HG03025 (cell line): ENCODE measurements at regions not wholly inside any gene's neighbourhood (a gene's known extent, or its start where the extent isn't known, plus 50 kb on each side); places are given as distances from the start of the nearest gene placed in this dataset.
"Not testable (repeated sequence)": the region's sequence is repeated elsewhere in the genome, so short reads cannot be mapped to it uniquely, and the experiment has no call there.

Source experiments
- ATAC-seq: cut with Tn5 transposase; IDR thresholded peaks from one replicate; pipeline ENCODE4 v1.9.1; 2021; ENCODE audit warnings: mild to moderate bottlenecking, moderate library complexity; ENCODE audit not compliant: unreplicated experiment, low FRiP score

- no peak for ATAC-seq
Observed at GRCh38 chr4:120218981-120219380, 152.3 kb upstream of the MAD2L1 start.

GRCh38 chr4:120215350-120215749, 148.7 kb upstream of the MAD2L1 start:
- ATAC-seq: no peak

GRCh38 chr4:120211408-120212015, 144.9 kb upstream of the MAD2L1 start:
- ATAC-seq: no peak

GRCh38 chr4:120209706-120210105, 143.1 kb upstream of the MAD2L1 start:
- ATAC-seq: no peak

- no peak for ATAC-seq
Observed at GRCh38 chr4:120207021-120207420, 140.4 kb upstream of the MAD2L1 start.

- no peak for ATAC-seq
Observed at GRCh38 chr4:120202222-120202621, 135.6 kb upstream of the MAD2L1 start.

GRCh38 chr4:120200573-120201110, 134.0 kb upstream of the MAD2L1 start:
- ATAC-seq: not testable (repeated sequence)

- no peak for ATAC-seq
Observed at GRCh38 chr4:120198411-120198810, 131.8 kb upstream of the MAD2L1 start.

GRCh38 chr4:120177603-120178002, 111.0 kb upstream of the MAD2L1 start:
- ATAC-seq: no peak

GRCh38 chr4:120175272-120175671, 108.6 kb upstream of the MAD2L1 start:
- ATAC-seq: no peak

GRCh38 chr4:120163895-120164294, 97.2 kb upstream of the MAD2L1 start:
- no peak for ATAC-seq

- no peak for ATAC-seq
Observed at GRCh38 chr4:120158841-120159463, 92.3 kb upstream of the MAD2L1 start.

- ATAC-seq: no peak
Observed at GRCh38 chr4:120158046-120158445, 91.4 kb upstream of the MAD2L1 start.

- ATAC-seq: peak; percentile 76
Observed at GRCh38 chr4:120156120-120156718, 89.6 kb upstream of the MAD2L1 start.

GRCh38 chr4:120155287-120155686, 88.6 kb upstream of the MAD2L1 start:
- no peak for ATAC-seq

GRCh38 chr4:120144634-120145033, 78.0 kb upstream of the MAD2L1 start:
- no peak for ATAC-seq

- ATAC-seq: no peak
Observed at GRCh38 chr4:120144041-120144440, 77.4 kb upstream of the MAD2L1 start.

GRCh38 chr4:120139392-120139791, 72.7 kb upstream of the MAD2L1 start:
- ATAC-seq: no peak

GRCh38 chr4:120132935-120133334, 66.3 kb upstream of the MAD2L1 start:
- ATAC-seq: no peak

GRCh38 chr4:120130786-120131185, 64.1 kb upstream of the MAD2L1 start:
- ATAC-seq: no peak
